ENCODE measurements at regions not wholly inside any gene's neighbourhood (a gene's known extent, or its start where the extent isn't known, plus 50 kb on each side); places are given as distances from the start of the nearest gene placed in this dataset.

DNA sequence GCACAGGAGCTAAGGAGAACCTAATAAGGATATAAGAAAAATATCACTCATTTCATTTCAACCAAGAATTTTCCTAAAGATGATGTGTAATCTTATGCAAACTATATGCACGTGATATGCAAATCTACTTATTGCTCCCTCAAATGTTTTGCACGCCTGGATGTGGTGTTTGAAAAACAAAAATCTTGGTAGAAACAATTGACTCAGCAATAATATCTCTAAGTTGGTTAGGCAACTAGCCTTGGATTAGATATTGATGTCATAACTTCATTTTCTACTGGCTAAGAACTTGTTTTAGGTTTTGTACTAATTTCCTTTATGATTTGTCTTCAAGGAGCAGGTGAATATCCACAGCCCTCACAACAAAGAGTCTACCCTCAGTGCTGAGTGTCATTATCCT is 164.6 kb downstream of the TM2D1 start:
- H2AFZ ChIP-seq (ENCODE audit: low read depth, low read length), result no peak overlapping the region
- H3K4me2 ChIP-seq (ENCODE audit: low read length), result no peak overlapping the region
- H3K9ac ChIP-seq (ENCODE audit: low read length), result no peak overlapping the region
- peaks cover 9% of the 10 kb centered on the region for H3K9me3 ChIP-seq (ENCODE audit: low read length)
- H3K36me3 ChIP-seq (ENCODE audit: insufficient read depth, low read length), result no peaks in the 10 kb centered on the region
- no peaks in the 10 kb centered on the region for H3K9me2 ChIP-seq (ENCODE audit: insufficient read depth, low read length)
- TF ChIP-seq SMC3 (conservative IDR thresholded peaks at IDR 0.05; ENCODE audit: poor library complexity) (no peak), EZH2 (IDR thresholded peaks at IDR 0.05; ENCODE audit: borderline replicate concordance, insufficient read depth, low read length, poor library complexity, severe bottlenecking) (no peak), TAF1 (IDR thresholded peaks at IDR 0.05; ENCODE audit: low read depth) (no peak), MXI1 (conservative IDR thresholded peaks at IDR 0.05; ENCODE audit: poor library complexity, severe bottlenecking) (no peak), EP300 (conservative IDR thresholded peaks at IDR 0.05; ENCODE audit: poor library complexity, severe bottlenecking) (no peak), POLR2AphosphoS5 (IDR thresholded peaks at IDR 0.05) (no peak), RAD21 (conservative IDR thresholded peaks at IDR 0.05) (no peak)
- TF ChIP-seq, protein P1, sequence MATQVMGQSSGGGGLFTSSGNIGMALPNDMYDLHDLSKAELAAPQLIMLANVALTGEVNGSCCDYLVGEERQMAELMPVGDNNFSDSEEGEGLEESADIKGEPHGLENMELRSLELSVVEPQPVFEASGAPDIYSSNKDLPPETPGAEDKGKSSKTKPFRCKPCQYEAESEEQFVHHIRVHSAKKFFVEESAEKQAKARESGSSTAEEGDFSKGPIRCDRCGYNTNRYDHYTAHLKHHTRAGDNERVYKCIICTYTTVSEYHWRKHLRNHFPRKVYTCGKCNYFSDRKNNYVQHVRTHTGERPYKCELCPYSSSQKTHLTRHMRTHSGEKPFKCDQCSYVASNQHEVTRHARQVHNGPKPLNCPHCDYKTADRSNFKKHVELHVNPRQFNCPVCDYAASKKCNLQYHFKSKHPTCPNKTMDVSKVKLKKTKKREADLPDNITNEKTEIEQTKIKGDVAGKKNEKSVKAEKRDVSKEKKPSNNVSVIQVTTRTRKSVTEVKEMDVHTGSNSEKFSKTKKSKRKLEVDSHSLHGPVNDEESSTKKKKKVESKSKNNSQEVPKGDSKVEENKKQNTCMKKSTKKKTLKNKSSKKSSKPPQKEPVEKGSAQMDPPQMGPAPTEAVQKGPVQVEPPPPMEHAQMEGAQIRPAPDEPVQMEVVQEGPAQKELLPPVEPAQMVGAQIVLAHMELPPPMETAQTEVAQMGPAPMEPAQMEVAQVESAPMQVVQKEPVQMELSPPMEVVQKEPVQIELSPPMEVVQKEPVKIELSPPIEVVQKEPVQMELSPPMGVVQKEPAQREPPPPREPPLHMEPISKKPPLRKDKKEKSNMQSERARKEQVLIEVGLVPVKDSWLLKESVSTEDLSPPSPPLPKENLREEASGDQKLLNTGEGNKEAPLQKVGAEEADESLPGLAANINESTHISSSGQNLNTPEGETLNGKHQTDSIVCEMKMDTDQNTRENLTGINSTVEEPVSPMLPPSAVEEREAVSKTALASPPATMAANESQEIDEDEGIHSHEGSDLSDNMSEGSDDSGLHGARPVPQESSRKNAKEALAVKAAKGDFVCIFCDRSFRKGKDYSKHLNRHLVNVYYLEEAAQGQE (IDR thresholded peaks at IDR 0.05; ENCODE audit: borderline replicate concordance), result no peak
- TF ChIP-seq, protein P2, sequence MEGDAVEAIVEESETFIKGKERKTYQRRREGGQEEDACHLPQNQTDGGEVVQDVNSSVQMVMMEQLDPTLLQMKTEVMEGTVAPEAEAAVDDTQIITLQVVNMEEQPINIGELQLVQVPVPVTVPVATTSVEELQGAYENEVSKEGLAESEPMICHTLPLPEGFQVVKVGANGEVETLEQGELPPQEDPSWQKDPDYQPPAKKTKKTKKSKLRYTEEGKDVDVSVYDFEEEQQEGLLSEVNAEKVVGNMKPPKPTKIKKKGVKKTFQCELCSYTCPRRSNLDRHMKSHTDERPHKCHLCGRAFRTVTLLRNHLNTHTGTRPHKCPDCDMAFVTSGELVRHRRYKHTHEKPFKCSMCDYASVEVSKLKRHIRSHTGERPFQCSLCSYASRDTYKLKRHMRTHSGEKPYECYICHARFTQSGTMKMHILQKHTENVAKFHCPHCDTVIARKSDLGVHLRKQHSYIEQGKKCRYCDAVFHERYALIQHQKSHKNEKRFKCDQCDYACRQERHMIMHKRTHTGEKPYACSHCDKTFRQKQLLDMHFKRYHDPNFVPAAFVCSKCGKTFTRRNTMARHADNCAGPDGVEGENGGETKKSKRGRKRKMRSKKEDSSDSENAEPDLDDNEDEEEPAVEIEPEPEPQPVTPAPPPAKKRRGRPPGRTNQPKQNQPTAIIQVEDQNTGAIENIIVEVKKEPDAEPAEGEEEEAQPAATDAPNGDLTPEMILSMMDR (IDR thresholded peaks at IDR 0.05; ENCODE audit: poor library complexity, severe bottlenecking), result no peak
- H3K79me2 ChIP-seq (replicated peaks; ENCODE audit: insufficient read depth, low read length), result no peaks in the 10 kb centered on the region
- no peaks in the 10 kb centered on the region for H4K20me1 ChIP-seq (ENCODE audit: insufficient read depth)
- no peaks in the 10 kb centered on the region for H3F3A ChIP-seq (ENCODE audit: insufficient read depth, low read length, poor library complexity, severe bottlenecking)
- H3K27me3 ChIP-seq (ENCODE audit: insufficient read depth, low read depth, low read length), result no peaks in the 10 kb centered on the region
- H3K27ac ChIP-seq (ENCODE audit: low read length), result no peak overlapping the region
- H3K4me3 ChIP-seq (ENCODE audit: low read length), result no peak overlapping the region

DNA sequence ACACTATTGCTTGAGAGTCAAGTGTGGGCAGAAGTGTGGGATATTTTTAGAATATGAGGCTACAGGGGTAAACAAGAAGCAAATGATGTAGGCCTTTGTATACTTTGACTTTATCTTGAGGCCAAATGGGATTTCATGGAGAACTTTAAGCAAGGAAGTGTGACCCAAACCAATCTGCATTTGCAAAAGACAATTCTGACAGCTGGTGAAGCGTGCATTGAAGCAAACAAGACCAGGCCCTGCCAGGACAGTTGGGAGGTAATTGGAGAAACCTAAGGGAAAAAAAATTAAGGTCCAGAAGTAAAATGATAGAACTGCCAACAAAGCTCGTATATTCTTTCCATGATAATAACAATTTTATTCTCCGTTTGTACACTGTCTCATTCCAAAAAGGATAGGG is 168.3 kb downstream of the TM2D1 start:
- Histone ChIP-seq H3K27ac (ENCODE audit: low read length) (no peak overlapping the region), H4K20me1 (ENCODE audit: insufficient read depth) (no peaks in the 10 kb centered on the region), H3K27me3 (ENCODE audit: insufficient read depth, low read depth, low read length) (no peaks in the 10 kb centered on the region), H3K9ac (ENCODE audit: low read length) (no peak overlapping the region), H3F3A (ENCODE audit: insufficient read depth, low read length, poor library complexity, severe bottlenecking) (no peaks in the 10 kb centered on the region), H2AFZ (ENCODE audit: low read depth, low read length) (no peak overlapping the region), H3K36me3 (ENCODE audit: insufficient read depth, low read length) (no peaks in the 10 kb centered on the region), H3K9me3 (ENCODE audit: low read length) (peaks cover 9% of the 10 kb centered on the region), H3K9me2 (ENCODE audit: insufficient read depth, low read length) (no peaks in the 10 kb centered on the region), H3K79me2 (replicated peaks; ENCODE audit: insufficient read depth, low read length) (no peaks in the 10 kb centered on the region), H3K4me2 (ENCODE audit: low read length) (no peak overlapping the region), H3K4me3 (ENCODE audit: low read length) (no peak overlapping the region)
- no peak for TF ChIP-seq MXI1 (conservative IDR thresholded peaks at IDR 0.05; ENCODE audit: poor library complexity, severe bottlenecking)
- TF ChIP-seq, protein P2 (IDR thresholded peaks at IDR 0.05; ENCODE audit: poor library complexity, severe bottlenecking), result no peak
- TF ChIP-seq TAF1 (IDR thresholded peaks at IDR 0.05; ENCODE audit: low read depth), result no peak
- no peak for TF ChIP-seq SMC3 (conservative IDR thresholded peaks at IDR 0.05; ENCODE audit: poor library complexity)
- no peak for TF ChIP-seq EP300 (conservative IDR thresholded peaks at IDR 0.05; ENCODE audit: poor library complexity, severe bottlenecking)
- no peak for TF ChIP-seq POLR2AphosphoS5 (IDR thresholded peaks at IDR 0.05)
- no peak for TF ChIP-seq RAD21 (conservative IDR thresholded peaks at IDR 0.05)
- TF ChIP-seq, protein P1 (IDR thresholded peaks at IDR 0.05; ENCODE audit: borderline replicate concordance), result no peak
- no peak for TF ChIP-seq EZH2 (IDR thresholded peaks at IDR 0.05; ENCODE audit: borderline replicate concordance, insufficient read depth, low read length, poor library complexity, severe bottlenecking)

Measured in neural cell (in vitro differentiated cells).